ENCODE measurements at regions not wholly inside any gene's neighbourhood (a gene's known extent, or its start where the extent isn't known, plus 50 kb on each side); places are given as distances from the start of the nearest gene placed in this dataset.
"Not testable (repeated sequence)": the region's sequence is repeated elsewhere in the genome, so short reads cannot be mapped to it uniquely, and the experiment has no call there.

DNA sequence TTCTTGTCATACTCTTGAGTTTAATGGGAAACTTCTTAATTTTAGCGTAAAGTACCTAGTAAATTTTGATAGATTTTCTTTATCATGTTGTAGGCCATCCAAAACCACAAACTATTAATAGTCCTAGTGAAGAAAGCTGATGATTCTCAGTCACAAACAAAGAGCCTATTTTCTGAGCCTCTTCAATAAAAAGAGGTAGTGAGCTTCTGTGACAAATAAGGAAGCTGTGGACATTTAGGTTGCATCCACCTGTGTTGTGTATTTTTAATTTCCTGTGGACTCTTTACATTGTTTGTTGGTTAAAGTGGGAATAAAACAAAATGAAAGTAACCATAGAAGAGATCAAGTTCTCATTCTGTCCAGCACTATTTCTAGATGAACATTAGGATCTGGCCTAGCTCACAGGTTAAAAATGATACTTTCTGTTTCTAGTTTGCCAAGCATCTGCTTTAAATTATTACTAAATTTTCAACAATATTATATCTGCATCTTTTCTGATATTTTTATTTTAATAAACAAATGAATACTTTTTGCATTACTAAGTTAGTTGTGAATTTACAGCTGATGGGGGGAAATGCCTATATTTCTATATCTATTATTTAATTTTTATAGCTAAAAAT lies 702.2 kb upstream of the ADGRL4 start:
- Histone ChIP-seq H3K4me3 (no peak overlapping the region), H3K36me3 (no peaks in the 10 kb centered on the region), H3K4me1 (no peaks in the 10 kb centered on the region), H3K27ac (peak overlapping the region in 2 of 8 donors; percentile 17 to 84), H3K9me3 (peaks cover 0 to 7% (median 0%) of the 10 kb centered on the region in 8 donors), H3K27me3 (replicated peaks in 1 of 7) (no peaks in the 10 kb centered on the region)
- no peak for DNase-seq
- no peak for TF ChIP-seq POLR2A (IDR thresholded peaks at IDR 0.05)
- no peak for TF ChIP-seq POLR2AphosphoS5 (IDR thresholded peaks at IDR 0.05)
- TF ChIP-seq, protein P1, sequence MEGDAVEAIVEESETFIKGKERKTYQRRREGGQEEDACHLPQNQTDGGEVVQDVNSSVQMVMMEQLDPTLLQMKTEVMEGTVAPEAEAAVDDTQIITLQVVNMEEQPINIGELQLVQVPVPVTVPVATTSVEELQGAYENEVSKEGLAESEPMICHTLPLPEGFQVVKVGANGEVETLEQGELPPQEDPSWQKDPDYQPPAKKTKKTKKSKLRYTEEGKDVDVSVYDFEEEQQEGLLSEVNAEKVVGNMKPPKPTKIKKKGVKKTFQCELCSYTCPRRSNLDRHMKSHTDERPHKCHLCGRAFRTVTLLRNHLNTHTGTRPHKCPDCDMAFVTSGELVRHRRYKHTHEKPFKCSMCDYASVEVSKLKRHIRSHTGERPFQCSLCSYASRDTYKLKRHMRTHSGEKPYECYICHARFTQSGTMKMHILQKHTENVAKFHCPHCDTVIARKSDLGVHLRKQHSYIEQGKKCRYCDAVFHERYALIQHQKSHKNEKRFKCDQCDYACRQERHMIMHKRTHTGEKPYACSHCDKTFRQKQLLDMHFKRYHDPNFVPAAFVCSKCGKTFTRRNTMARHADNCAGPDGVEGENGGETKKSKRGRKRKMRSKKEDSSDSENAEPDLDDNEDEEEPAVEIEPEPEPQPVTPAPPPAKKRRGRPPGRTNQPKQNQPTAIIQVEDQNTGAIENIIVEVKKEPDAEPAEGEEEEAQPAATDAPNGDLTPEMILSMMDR (IDR thresholded peaks at IDR 0.05 in 8 of 11, conservative IDR thresholded peaks at IDR 0.05 in 3 of 11), result no peak
- 71 to 87% (median 72%) methylated on average over 1 of the region's 1 CpG for WGBS, 5 donors
- intact Hi-C loops (cut with DNase I; ENCODE audit: low total_unique reads), result no loop called here

DNA sequence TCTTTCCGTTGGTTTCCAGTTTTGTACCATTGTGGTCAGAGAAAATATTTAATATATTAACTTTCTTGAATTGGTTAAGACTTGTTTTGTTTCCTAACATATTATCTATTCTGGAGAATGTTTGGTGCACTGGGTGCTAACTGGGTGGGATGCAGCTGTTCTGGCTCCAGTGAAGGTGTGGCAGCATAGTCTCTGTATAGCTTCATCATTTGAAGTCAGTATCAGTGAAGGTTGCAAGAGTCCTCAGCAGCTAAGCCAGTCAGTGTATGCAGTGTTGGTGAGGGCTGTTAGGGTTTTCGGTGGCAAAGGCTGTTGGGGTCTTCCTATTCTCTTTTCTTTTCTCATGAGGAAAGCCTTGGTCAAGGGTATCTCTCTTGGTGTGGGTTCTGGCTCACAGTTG lies 698.7 kb upstream of the ADGRL4 start:
- TF ChIP-seq POLR2AphosphoS5 (IDR thresholded peaks at IDR 0.05) (no peak), POLR2A (IDR thresholded peaks at IDR 0.05) (no peak)
- TF ChIP-seq, protein P1 (IDR thresholded peaks at IDR 0.05 in 8 of 11, conservative IDR thresholded peaks at IDR 0.05 in 3 of 11), result no peak
- no peak for DNase-seq
- Histone ChIP-seq H3K27me3 (replicated peaks in 1 of 7) (no peaks in the 10 kb centered on the region), H3K4me1 (no peaks in the 10 kb centered on the region), H3K4me3 (no peak overlapping the region), H3K27ac (no peak overlapping the region), H3K9me3 (peaks cover 0 to 9% (median 0%) of the 10 kb centered on the region in 8 donors), H3K36me3 (no peaks in the 10 kb centered on the region)
- intact Hi-C loops (cut with DNase I; ENCODE audit: low total_unique reads), result no loop called here
- WGBS, 5 donors, result 77 to 91% (median 84%) methylated on average over 2 of the region's 2 CpGs

DNA sequence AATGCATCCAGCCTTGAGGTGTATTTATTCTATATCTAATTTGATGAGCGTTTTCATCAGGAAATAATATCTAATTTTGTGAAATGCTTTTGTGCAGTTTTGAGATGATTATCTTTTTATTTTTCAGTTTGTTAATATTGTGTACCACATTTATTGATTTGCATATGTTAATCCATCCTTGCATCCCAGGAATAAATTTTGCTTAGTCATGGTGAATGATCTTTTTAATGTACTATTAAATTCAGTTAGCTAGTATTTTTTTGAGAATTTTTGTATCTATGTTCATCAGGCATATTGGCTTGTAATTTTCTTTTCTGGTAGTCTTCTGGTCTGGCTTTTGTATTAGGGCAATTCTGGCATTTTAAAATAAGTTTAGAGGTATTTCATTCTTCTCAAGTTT lies 697.5 kb upstream of the ADGRL4 start:
- intact Hi-C loops (cut with DNase I; ENCODE audit: low total_unique reads), result no loop called here
- 81 to 89% (median 88%) methylated on average over 1 of the region's 1 CpG for WGBS, 5 donors
- Histone ChIP-seq H3K27me3 (replicated peaks in 1 of 7) (no peaks in the 10 kb centered on the region), H3K4me1 (no peaks in the 10 kb centered on the region), H3K27ac (no peak overlapping the region), H3K9me3 (peaks cover 0 to 9% (median 0%) of the 10 kb centered on the region in 8 donors), H3K36me3 (no peaks in the 10 kb centered on the region), H3K4me3 (no peak overlapping the region)
- TF ChIP-seq, protein P1 (IDR thresholded peaks at IDR 0.05 in 8 of 11, conservative IDR thresholded peaks at IDR 0.05 in 3 of 11), result no peak
- TF ChIP-seq POLR2AphosphoS5 (IDR thresholded peaks at IDR 0.05), result no peak
- TF ChIP-seq POLR2A (IDR thresholded peaks at IDR 0.05), result no peak
- DNase-seq, result no peak

DNA sequence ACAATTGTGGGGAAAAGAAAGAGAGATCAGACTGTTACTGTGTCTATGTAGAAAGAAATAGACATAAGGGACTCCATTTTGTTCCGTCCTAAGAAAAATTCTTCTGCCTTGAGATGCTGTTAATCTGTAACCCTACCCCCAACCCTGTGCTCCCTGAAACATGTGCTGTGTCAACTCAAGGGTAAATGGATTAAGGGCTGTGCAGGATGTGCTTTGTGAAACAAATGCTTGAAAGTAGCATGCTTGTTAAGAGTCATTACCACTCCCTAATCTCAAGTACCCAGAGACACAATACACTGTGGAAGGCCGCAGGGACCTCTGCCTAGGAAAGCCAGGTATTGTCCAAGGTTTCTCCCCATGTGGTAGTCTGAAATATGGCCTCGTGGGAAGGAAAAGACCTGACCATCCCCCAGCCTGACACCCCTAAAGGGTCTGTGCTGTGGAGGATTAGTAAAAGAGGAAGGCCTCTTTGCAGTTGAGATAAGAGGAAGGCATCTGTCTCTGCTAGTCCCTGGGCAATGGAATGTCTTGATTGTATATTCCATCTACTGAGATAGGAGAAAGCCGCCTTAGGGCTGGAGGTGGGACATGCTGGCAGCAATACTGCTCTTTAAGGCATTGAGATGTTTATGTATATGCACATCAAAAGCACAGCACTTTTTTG lies 695.9 kb upstream of the ADGRL4 start:
- H3K4me3 ChIP-seq; intact Hi-C loops (cut with DNase I; ENCODE audit: low total_unique reads); H3K4me1 ChIP-seq; H3K27ac ChIP-seq; H3K27me3 ChIP-seq (replicated peaks in 1 of 7); H3K36me3 ChIP-seq; DNase-seq; H3K9me3 ChIP-seq: not testable (repeated sequence)
- 23 to 37% (median 25%) methylated on average over 4 of the region's 4 CpGs for WGBS, 5 donors
